Loucy (cell line): ENCODE measurements at regions not wholly inside any gene's neighbourhood (a gene's known extent, or its start where the extent isn't known, plus 50 kb on each side); places are given as distances from the start of the nearest gene placed in this dataset.

Source experiments
- H2AFZ ChIP-seq: fragments of 200-600 bp; sonication (generic); 2 replicates; pipeline ENCODE4 v1.6.0; 2016; ENCODE audit warnings: antibody characterized with exemption, mild to moderate bottlenecking, low read length, moderate library complexity
- H3F3A ChIP-seq: fragments of 200-600 bp; 2 replicates; pipeline ENCODE4 v1.6.0; 2016; ENCODE audit warnings: antibody characterized with exemption, low read depth, mild to moderate bottlenecking
- H3K27me3 ChIP-seq: fragments of 200-600 bp; sonication (generic); 2 replicates; pipeline ENCODE4 v1.6.1; 2014; ENCODE audit warnings: low read length, mild to moderate bottlenecking; ENCODE audit not compliant: insufficient read depth, poor library complexity, severe bottlenecking
- H3K36me3 ChIP-seq: fragments of 200-600 bp; sonication (generic); 2 replicates; pipeline ENCODE4 v1.6.1; 2016; ENCODE audit warnings: low read length; ENCODE audit not compliant: insufficient read depth
- H3K4me1 ChIP-seq: fragments of 200-600 bp; sonication (generic); 2 replicates; pipeline ENCODE4 v1.5.1; 2014; ENCODE audit warnings: low read length, mild to moderate bottlenecking; ENCODE audit not compliant: insufficient read depth, poor library complexity, severe bottlenecking
- H3K4me2 ChIP-seq: fragments of 200-600 bp; sonication (generic); 2 replicates; pipeline ENCODE4 v1.6.0; 2014; ENCODE audit warnings: antibody characterized with exemption, low read length, low read depth, mild to moderate bottlenecking; ENCODE audit not compliant: poor library complexity, severe bottlenecking
- H3K4me3 ChIP-seq: fragments of 200-600 bp; sonication (generic); 2 replicates; pipeline ENCODE4 v1.5.1; 2014; ENCODE audit warnings: low read length, mild to moderate bottlenecking, mixed read lengths; ENCODE audit not compliant: poor library complexity, severe bottlenecking
- H3K79me2 ChIP-seq: fragments of 200-600 bp; sonication (generic); 2 replicates; pipeline ENCODE4 v1.6.1; 2014; ENCODE audit warnings: low read length; ENCODE audit not compliant: insufficient read depth
- H3K9ac ChIP-seq: fragments of 200-600 bp; sonication (generic); 2 replicates; pipeline ENCODE4 v1.6.0; 2014; ENCODE audit warnings: mild to moderate bottlenecking, low read depth, low read length, moderate library complexity; ENCODE audit not compliant: poor library complexity, severe bottlenecking
- H3K9me2 ChIP-seq: fragments of 200-600 bp; sonication (generic); replicated peaks from 2 replicates; pipeline ENCODE4 v1.6.1; 2016; ENCODE audit warnings: low read depth, low read length, mixed read lengths
- H3K9me3 ChIP-seq: fragments of 200-600 bp; sonication (generic); 2 replicates; pipeline ENCODE4 v1.6.1; 2014; ENCODE audit warnings: mild to moderate bottlenecking, antibody characterized with exemption, low read length, low read depth; ENCODE audit not compliant: insufficient read depth
- H4K20me1 ChIP-seq: fragments of 200-600 bp; sonication (generic); 2 replicates; pipeline ENCODE4 v1.6.0; 2014; ENCODE audit warnings: antibody characterized with exemption, low read length, mild to moderate bottlenecking; ENCODE audit not compliant: insufficient read depth, poor library complexity, severe bottlenecking
- CTCF ChIP-seq: fragments of 200-600 bp; sonication (generic); conservative IDR thresholded peaks from 2 replicates; pipeline ENCODE4 v1.5.1; 2014; ENCODE audit warnings: mild to moderate bottlenecking, antibody characterized with exemption, low read length
- EZH2phosphoT487 ChIP-seq: fragments of 200-600 bp; IDR thresholded peaks from 2 replicates; pipeline ENCODE4 v1.6.1; 2018; ENCODE audit warnings: antibody characterized with exemption, mild to moderate bottlenecking, moderate library complexity, borderline replicate concordance

- Histone ChIP-seq H3K4me3 (no peak overlapping the region), H3K9me3 (no peaks in the 10 kb centered on the region), H3K4me1 (no peaks in the 10 kb centered on the region), H3K27me3 (no peaks in the 10 kb centered on the region), H3K36me3 (no peaks in the 10 kb centered on the region), H3K79me2 (no peaks in the 10 kb centered on the region), H3K4me2 (no peak overlapping the region), H3F3A (no peaks in the 10 kb centered on the region), H2AFZ (no peak overlapping the region), H3K9me2 (no peaks in the 10 kb centered on the region), H4K20me1 (no peaks in the 10 kb centered on the region), H3K9ac (no peak overlapping the region)
- TF ChIP-seq CTCF (no peak), EZH2phosphoT487 (no peak)
Measured at GRCh38 chr14:61927520-61927919, 165.3 kb downstream of the SNAPC1 start.

DNA sequence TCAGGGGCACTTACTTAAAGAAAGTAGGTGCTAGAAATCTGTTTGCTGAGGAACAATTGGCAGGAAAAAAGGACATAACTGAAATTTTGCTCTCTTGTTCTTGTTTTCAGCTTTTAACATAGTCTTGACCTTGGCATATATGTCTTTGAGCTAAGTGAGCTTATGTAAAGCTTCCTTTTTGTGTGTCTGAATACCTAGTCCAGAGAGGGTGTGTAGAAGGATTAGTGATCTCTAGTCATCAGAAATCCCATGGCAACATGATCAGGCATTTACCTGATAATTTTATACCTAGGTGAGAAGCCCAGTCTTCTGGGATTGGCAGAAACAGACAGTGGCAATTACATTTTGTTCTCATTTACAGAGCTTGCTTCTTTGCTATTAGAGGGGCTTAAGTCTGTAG, 166.1 kb downstream of the SNAPC1 start:
- H3K4me1 ChIP-seq, result no peaks in the 10 kb centered on the region
- H3F3A ChIP-seq, result no peaks in the 10 kb centered on the region
- H3K9me2 ChIP-seq, result no peaks in the 10 kb centered on the region
- H3K36me3 ChIP-seq, result no peaks in the 10 kb centered on the region
- no peak for TF ChIP-seq EZH2phosphoT487
- no peak for TF ChIP-seq CTCF
- no peak overlapping the region for H3K4me2 ChIP-seq
- no peak overlapping the region for H3K9ac ChIP-seq
- no peak overlapping the region for H2AFZ ChIP-seq
- H4K20me1 ChIP-seq, result no peaks in the 10 kb centered on the region
- no peaks in the 10 kb centered on the region for H3K27me3 ChIP-seq
- H3K79me2 ChIP-seq, result no peaks in the 10 kb centered on the region
- no peaks in the 10 kb centered on the region for H3K9me3 ChIP-seq
- H3K4me3 ChIP-seq, result no peak overlapping the region

DNA sequence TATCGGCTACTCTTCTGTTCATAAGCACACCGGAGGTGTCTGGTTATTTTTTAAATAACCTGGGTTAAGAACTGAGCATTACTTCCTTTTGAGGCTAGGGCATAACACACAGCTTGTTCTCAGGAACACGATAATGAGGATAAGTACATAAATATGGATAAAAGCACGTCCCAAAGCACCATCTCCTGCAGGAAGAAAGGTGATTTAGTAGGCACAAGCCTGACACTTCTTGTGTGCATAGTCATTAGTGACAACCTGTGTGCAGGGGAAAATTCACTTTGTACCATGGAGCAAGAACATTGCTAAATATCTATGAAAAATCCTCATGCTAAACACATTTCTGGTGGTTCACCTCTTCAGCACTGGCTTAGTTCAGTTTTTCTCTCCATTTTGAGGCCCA, 166.5 kb downstream of the SNAPC1 start:
- Histone ChIP-seq H3K79me2 (no peaks in the 10 kb centered on the region), H3K27me3 (no peaks in the 10 kb centered on the region), H3K9me3 (no peaks in the 10 kb centered on the region), H3K4me3 (no peak overlapping the region), H3K36me3 (no peaks in the 10 kb centered on the region), H3K9me2 (no peaks in the 10 kb centered on the region), H4K20me1 (no peaks in the 10 kb centered on the region), H3K4me2 (no peak overlapping the region), H3F3A (no peaks in the 10 kb centered on the region), H3K4me1 (no peaks in the 10 kb centered on the region), H2AFZ (no peak overlapping the region), H3K9ac (no peak overlapping the region)
- no peak for TF ChIP-seq CTCF
- TF ChIP-seq EZH2phosphoT487, result no peak
